ENCODE measurements at regions not wholly inside any gene's neighbourhood (a gene's known extent, or its start where the extent isn't known, plus 50 kb on each side); places are given as distances from the start of the nearest gene placed in this dataset.
A peak's percentile ranks its signal among the peaks of the same experiment; 100 is the strongest.

DNA sequence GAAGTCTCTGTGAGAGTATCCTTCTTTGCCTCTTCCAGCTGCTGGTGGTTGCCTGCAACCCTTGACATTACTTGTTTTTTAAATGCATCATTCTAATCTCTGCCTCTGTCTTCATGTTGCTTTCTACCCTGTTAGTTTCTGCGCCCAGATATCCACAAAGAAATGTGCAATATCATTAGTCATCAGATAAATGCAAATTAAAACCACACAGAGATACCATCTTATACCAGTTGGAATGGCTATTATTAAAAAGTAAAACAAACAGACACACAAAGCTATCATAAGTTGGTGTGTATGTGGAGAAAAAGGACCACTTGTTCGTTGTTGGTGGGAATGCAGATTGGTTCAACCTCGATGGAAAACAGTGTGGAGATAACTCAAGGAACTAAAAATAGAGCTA is 517.4 kb downstream of the FAT4 start:
- Histone ChIP-seq H3K36me3 (ENCODE audit: control insufficient read depth in 2 of 3, insufficient read depth in 3 of 3, low read length in 3 of 3) (no peaks in the 10 kb centered on the region), H3K4me3 (ENCODE audit: low read length in 3 of 3) (no peak overlapping the region), H3K4me1 (ENCODE audit: control insufficient read depth in 2 of 3, insufficient read depth in 2 of 3, low read depth in 1 of 3, low read length in 3 of 3) (no peaks in the 10 kb centered on the region), H3K9me3 (ENCODE audit: control insufficient read depth in 2 of 3, insufficient read depth in 1 of 3, low read length in 3 of 3) (no peaks in the 10 kb centered on the region), H3K27me3 (ENCODE audit: control insufficient read depth, insufficient read depth, low read length) (no peaks in the 10 kb centered on the region), H3K9ac (ENCODE audit: low read length in 3 of 3) (no peak overlapping the region), H3K27ac (ENCODE audit: low read depth in 2 of 2, low read length in 2 of 2) (no peak overlapping the region)
- DNase-seq: no peak
- FAIRE-seq: no peak
- intact Hi-C loops (cut with DNase I): no loop called here
- TF ChIP-seq, protein P1, sequence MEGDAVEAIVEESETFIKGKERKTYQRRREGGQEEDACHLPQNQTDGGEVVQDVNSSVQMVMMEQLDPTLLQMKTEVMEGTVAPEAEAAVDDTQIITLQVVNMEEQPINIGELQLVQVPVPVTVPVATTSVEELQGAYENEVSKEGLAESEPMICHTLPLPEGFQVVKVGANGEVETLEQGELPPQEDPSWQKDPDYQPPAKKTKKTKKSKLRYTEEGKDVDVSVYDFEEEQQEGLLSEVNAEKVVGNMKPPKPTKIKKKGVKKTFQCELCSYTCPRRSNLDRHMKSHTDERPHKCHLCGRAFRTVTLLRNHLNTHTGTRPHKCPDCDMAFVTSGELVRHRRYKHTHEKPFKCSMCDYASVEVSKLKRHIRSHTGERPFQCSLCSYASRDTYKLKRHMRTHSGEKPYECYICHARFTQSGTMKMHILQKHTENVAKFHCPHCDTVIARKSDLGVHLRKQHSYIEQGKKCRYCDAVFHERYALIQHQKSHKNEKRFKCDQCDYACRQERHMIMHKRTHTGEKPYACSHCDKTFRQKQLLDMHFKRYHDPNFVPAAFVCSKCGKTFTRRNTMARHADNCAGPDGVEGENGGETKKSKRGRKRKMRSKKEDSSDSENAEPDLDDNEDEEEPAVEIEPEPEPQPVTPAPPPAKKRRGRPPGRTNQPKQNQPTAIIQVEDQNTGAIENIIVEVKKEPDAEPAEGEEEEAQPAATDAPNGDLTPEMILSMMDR (IDR thresholded peaks at IDR 0.05; ENCODE audit: borderline replicate concordance, extremely low read depth, insufficient read depth): no peak

DNA sequence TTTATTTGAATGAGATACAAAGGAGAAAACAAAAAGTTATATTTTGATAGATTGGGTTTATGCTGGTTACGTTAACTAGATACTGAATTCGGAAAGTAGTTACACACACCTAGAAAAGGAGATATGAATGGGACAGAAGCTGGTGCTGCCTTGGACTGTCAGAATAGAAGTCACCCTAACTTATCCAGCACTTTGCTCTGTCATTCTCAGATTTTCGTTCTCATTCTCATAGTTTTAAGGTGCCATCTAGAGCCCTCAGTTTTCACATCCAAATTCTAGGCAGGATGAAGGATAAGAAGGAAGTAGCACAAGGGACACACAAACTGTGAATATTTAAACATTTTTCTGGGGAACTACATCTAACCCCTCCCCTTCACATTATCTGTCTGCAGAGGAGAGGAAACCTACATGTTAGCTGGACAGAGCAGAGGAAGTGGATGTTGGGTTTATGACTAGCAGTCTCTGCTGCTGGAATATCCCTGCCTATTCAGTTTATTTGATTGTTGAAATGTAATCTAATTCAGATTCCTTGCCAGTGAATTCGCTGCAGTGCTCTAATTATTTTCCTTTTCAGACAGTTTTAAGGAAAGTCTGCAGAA is 521.9 kb downstream of the FAT4 start:
- no peaks in the 10 kb centered on the region for H3K36me3 ChIP-seq (ENCODE audit: control insufficient read depth in 2 of 3, insufficient read depth in 3 of 3, low read length in 3 of 3)
- H3K27me3 ChIP-seq (ENCODE audit: control insufficient read depth, insufficient read depth, low read length): no peaks in the 10 kb centered on the region
- H3K9ac ChIP-seq (ENCODE audit: low read length in 3 of 3): no peak overlapping the region
- intact Hi-C loops (cut with DNase I): no loop called here
- DNase-seq (peak in 1 of 5 donors; percentile 16), FAIRE-seq (no peak)
- H3K4me1 ChIP-seq (ENCODE audit: control insufficient read depth in 2 of 3, insufficient read depth in 2 of 3, low read depth in 1 of 3, low read length in 3 of 3): no peaks in the 10 kb centered on the region
- TF ChIP-seq, protein P1 (IDR thresholded peaks at IDR 0.05; ENCODE audit: borderline replicate concordance, extremely low read depth, insufficient read depth): no peak
- no peak overlapping the region for H3K27ac ChIP-seq (ENCODE audit: low read depth in 2 of 2, low read length in 2 of 2)
- H3K4me3 ChIP-seq (ENCODE audit: low read length in 3 of 3): no peak overlapping the region
- no peaks in the 10 kb centered on the region for H3K9me3 ChIP-seq (ENCODE audit: control insufficient read depth in 2 of 3, insufficient read depth in 1 of 3, low read length in 3 of 3)

DNA sequence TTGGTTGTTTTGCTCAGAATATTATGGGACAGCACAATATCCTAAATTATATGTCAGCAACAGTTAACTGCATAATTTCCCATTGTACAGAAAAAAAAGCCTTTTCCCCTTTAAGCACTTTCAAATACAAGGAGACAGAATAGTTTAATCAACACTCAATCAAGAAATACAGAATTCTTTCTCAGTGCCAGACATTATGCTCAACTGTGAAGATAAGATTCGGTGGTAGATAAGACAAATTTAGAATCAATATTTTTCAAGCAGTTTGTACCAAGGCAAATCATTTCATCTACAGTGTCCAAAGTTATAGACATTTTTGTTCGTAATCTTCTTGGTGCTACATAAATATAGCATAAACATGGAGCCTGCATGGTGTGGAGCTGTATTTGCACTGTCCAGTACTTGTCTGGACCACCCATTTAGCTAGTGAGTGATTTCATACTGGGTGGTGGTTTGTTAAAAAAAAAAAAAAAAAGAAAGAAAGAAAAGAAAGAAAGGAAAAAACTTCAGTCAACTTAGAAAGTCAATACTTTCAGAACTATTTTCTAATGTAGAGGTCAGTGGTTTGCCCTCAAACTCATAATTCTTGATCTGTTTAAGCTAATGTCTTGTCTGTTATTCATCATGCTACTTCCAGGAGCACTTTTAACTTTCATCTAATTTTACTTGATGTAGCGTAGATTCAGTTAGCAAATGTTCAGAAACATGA is 522.9 kb downstream of the FAT4 start:
- TF ChIP-seq, protein P1 (IDR thresholded peaks at IDR 0.05; ENCODE audit: borderline replicate concordance, extremely low read depth, insufficient read depth): no peak
- Histone ChIP-seq H3K9ac (ENCODE audit: low read length in 3 of 3) (no peak overlapping the region), H3K4me1 (ENCODE audit: control insufficient read depth in 2 of 3, insufficient read depth in 2 of 3, low read depth in 1 of 3, low read length in 3 of 3) (no peaks in the 10 kb centered on the region), H3K27ac (ENCODE audit: low read depth in 2 of 2, low read length in 2 of 2) (no peak overlapping the region), H3K27me3 (ENCODE audit: control insufficient read depth, insufficient read depth, low read length) (no peaks in the 10 kb centered on the region), H3K4me3 (ENCODE audit: low read length in 3 of 3) (no peak overlapping the region), H3K36me3 (ENCODE audit: control insufficient read depth in 2 of 3, insufficient read depth in 3 of 3, low read length in 3 of 3) (no peaks in the 10 kb centered on the region), H3K9me3 (ENCODE audit: control insufficient read depth in 2 of 3, insufficient read depth in 1 of 3, low read length in 3 of 3) (no peaks in the 10 kb centered on the region)
- DNase-seq: peak in 2 of 5 donors; percentile 19 to 48
- FAIRE-seq: no peak
- intact Hi-C loops (cut with DNase I): no loop called here

Measured in kidney (tissue), 13 donors.